Peyer's patch (tissue), 4 donors: ENCODE measurements at regions not wholly inside any gene's neighbourhood (a gene's known extent, or its start where the extent isn't known, plus 50 kb on each side); places are given as distances from the start of the nearest gene placed in this dataset.

Source experiments
- POLR2A ChIP-seq, 2 donors: fragments of 450-650 bp; IDR thresholded peaks; one replicate each; pipeline ENCODE4 v1.5.1; 2017; ENCODE audit warnings: antibody characterized with exemption in 2 of 2, mild to moderate bottlenecking in 2 of 2, moderate library complexity in 2 of 2
- TF ChIP-seq, protein P1 (sequence below), 6 experiments: fragments of 450-650 bp in 4 of 6; fragments of 200-600 bp in 2 of 6; sonication (generic) in 1 of 6; IDR thresholded peaks; one replicate each; pipeline ENCODE4 v1.5.1; 2017 to 2019; ENCODE audit warnings: antibody characterized with exemption in 6 of 6, mild to moderate bottlenecking in 3 of 6, moderate library complexity in 1 of 6

DNA sequence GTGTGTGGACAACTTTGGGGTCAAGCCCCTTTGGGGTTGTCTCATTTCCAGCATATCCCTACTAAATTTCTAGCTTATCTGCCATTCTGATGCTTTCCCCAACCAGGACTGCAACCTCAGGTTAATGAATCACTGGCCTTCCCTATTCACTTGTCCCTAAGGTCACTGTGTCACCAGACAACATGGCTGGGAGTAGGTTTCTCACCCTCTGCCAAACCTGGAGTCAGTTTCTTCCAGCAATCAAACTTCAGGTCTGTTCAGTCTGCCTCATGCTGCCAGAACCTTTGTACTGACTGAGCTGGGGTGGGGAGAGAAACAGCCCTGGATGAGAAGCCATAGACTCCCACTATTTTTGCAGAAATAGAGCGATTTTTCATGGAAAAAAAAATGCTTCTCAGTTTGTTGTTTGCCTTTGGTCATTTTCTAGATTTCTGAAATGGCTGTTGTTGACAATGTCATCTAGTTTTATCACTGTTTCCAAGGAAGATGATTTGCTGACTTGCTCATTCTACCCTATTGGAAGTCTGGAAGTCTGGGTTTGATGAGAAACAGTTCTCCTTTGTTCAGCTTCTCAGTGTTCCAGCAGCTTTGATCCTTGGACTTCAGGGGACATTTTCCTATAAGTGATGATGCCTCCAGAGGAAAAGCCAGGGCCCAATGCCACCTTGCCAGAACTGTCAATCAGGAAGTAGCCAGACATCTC lies 74.8 kb upstream of the IL12A start:
- TF ChIP-seq, protein P1, sequence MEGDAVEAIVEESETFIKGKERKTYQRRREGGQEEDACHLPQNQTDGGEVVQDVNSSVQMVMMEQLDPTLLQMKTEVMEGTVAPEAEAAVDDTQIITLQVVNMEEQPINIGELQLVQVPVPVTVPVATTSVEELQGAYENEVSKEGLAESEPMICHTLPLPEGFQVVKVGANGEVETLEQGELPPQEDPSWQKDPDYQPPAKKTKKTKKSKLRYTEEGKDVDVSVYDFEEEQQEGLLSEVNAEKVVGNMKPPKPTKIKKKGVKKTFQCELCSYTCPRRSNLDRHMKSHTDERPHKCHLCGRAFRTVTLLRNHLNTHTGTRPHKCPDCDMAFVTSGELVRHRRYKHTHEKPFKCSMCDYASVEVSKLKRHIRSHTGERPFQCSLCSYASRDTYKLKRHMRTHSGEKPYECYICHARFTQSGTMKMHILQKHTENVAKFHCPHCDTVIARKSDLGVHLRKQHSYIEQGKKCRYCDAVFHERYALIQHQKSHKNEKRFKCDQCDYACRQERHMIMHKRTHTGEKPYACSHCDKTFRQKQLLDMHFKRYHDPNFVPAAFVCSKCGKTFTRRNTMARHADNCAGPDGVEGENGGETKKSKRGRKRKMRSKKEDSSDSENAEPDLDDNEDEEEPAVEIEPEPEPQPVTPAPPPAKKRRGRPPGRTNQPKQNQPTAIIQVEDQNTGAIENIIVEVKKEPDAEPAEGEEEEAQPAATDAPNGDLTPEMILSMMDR (IDR thresholded peaks at IDR 0.05), result no peak
- no peak for TF ChIP-seq POLR2A (IDR thresholded peaks at IDR 0.05)
